SW 1271 (cell line): ENCODE measurements at regions not wholly inside any gene's neighbourhood (a gene's known extent, or its start where the extent isn't known, plus 50 kb on each side); places are given as distances from the start of the nearest gene placed in this dataset.

Source experiments
- DNase-seq, 2 experiments: peaks; one replicate each; lab custom pipeline; 2025; lab: John Stamatoyannopoulos, UW

GRCh38 chr3:16658004-16658924, 53.0 kb upstream of the DAZL start:
- no peak for DNase-seq

DNA sequence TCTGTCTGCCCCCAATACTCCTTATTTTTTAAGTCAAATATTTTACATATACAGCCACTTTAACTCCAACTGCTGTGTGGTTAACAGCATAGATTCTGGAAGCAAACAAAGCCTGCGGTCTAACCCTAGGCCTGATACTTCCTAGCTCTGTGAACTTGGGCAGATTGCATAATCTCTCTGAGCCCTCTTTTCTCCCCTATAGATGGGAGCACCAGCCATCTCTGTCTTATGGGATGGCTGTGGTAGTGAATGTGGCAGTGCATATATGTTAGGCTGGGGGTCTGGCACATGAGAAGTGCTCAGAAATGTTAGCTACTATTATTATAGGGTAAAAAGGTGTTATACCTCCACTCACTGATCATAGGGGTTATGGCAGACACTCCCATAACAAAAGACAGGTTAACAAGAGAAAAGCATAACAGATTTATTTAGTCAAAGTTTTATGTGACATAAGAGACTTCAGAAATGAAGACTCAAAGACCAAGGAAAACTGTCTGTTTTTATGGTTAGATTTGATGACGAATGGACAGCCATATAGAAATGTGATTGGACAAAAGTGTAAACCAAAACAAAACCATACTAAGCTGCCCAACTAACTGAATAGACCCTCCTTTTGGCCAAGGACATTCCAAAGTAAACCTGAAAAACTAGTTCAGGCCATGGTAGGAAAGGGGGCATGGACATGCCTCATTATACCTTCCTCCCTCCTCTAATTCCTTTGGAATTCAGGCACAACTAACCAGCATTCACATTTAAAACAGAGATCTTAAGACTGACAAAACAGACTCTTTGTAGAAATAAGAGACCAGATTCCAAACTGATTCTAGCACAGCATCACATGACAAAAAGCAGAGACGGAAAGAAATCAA, 53.9 kb upstream of the DAZL start:
- no peak for DNase-seq

DNA sequence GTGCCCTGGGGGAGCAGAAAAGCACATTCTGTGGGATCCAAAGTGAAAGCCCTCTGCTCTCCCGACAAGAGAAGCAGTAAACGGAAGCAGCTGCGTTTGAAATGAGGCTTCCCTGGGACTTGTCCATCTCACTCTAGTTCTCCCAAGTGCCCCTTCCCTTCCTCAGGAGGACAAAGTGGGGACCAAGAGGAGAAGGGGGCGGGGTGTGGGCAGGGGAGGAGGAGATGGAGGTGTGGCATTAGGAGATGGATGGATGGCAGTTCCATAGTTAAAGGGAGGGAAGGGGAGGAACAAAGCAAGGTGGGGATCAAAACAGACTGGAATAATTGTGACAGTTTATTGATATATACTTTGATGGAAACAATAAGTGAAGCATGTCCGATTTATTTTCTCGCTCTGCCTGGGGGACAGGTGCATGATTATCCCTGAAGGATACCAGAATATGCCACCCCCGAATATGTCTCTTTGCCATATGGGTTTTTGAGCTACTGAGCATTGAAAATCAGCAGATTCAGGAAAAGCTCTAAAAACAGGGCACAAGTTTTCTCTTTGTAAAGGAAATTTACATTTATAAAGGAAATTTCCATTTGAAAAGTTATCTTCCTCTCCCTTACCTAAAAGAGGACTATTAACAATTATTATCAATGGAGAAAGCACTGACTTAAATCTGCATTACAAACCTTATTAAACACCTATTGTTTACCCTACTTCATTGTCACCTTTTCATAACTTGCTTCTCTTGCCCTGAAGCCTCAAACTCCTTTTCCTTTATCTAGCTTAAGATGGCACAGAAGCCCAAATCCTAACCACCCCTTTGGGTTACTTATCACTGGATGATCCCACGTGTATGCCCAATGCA, 58.9 kb upstream of the DAZL start:
- no peak for DNase-seq

DNA sequence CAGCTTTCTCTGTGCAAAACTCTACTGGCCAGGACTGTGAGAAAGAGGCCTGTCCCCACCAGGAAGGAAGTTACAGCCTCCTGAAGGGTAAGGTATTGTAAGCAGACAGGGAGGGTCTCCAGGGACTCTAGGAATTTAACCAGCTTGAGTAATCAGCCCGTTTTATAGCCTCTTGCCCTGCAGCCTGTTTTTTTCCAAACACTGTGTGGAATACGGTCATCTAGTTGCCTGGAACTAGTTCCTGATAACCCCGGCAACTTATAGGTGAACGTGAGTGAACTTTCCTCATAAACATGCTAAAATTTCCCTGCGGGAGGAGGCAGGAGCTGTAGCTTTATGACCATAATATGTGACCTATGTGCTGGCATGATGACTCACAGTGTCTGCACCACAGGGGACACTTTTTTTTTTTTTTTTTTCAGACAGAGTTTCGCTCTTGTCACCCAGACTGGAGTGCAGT, 60.1 kb upstream of the DAZL start:
- no peak for DNase-seq

DNA sequence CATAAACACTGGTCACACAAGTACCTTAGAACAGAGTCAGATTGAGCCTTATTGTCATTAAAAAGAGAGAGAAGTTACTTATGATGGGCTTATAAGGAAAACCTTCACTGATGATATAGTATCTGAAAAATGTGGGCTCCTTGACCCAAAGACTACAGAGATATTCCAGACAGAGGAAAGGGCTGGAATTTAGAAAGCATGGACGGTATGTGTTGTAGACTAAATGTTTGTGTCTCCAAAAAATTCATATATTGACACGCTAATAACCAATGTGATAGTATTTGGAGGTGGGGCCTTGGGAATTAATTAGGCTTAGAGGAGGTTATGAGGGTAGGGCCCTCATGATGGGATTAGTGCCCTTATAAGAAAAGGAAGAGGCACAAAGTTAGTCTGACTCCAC, 61.0 kb upstream of the DAZL start:
- DNase-seq = no peak

DNA sequence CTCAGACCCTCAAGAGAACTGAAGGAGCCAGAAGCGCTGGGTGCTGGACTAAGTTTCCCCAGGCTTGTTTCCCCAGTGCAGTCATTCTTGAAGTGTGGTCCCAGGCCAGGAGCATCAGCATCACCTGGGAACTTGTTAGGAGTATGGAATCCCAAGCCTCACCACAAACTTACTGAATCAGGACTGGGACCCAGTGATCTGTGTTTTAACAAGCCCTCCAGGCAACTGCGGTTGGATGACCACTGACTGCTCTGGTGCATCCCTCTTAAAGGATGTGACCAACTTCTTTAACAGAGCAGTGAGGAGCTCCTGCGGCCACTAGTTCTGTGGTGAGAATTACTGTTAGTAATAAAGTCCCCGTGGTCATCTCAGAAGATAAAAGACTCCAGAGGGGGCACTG, 62.4 kb upstream of the DAZL start:
- DNase-seq = no peak

DNA sequence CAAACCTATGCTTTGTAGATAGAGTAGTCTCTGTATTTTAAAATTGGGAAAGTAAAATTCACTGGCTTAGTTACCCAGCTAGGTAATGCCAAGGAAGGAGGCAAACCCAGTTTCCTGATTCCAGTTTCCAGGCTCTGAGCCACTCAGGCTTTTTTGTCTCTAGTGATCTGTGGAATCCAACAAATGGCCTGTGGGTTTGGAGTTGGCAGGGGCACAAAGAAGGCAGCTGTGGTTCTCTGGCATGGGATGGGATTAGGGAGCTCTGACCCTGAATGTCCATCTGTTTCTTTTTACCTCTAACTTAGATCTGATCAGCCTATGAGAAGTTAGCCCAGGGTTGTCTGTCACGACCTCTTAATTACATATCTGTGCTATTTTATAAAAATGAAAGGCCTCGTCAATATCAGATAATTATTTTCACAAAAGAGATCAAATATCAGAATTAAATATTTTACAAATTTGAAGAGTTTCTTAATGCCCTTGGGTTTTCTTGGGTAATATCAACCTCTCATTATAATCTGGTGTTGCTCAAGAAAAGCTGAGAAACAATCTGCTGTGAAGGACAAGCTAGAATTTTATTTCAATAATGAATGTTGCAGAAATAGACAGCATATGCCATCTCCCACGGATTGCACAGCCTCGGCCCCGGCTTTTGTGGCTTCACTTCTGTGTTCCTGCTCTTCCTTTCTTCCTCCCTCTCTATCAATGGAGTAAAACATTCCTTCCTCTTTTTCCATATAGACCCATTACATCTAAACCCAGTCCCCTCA, 63.7 kb upstream of the DAZL start:
- no peak for DNase-seq

- no peak for DNase-seq
Observed at GRCh38 chr3:16670191-16670590, 65.0 kb upstream of the DAZL start.

GRCh38 chr3:16671690-16672089, 66.5 kb upstream of the DAZL start:
- DNase-seq = no peak

DNA sequence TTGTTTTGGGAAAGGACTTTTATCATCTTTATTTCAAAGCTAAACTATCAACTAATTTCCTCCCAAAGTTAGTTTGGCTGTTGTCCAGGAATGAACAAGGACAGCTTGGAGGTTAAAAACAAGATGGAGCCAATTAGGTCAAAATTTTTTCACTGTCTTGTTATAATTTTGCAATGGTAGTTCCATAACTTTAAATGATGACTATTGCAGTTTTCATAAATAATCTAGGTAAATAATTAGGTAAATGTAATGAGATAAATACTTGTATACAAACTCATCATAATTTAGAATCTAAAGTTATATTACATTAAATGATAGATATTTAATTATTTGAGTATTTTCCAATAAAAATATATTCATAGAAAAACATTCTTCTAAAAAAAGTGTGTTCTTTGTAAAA, 68.3 kb upstream of the DAZL start:
- DNase-seq = no peak

GRCh38 chr3:16675805-16676204, 70.6 kb upstream of the DAZL start:
- no peak for DNase-seq

DNA sequence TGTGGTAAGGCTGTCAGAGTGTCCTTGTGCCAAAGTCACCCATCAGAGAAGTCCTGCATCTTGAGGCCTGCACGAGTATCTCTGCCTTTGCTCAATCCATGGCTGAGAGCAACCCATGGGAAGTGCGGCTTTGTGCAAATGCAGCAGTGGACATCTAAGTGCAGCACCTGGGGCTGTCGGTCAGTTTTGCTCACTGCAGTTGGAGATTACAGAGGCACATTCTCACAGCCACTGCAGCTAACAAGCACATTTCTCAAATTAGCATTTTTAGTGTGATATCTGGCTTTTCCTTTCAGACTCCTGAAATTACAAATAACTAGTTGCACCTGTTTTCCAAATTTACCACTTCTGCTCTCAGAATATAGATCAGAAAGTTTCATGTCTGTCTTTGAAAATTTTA, 81.5 kb upstream of the DAZL start:
- DNase-seq = no peak

DNA sequence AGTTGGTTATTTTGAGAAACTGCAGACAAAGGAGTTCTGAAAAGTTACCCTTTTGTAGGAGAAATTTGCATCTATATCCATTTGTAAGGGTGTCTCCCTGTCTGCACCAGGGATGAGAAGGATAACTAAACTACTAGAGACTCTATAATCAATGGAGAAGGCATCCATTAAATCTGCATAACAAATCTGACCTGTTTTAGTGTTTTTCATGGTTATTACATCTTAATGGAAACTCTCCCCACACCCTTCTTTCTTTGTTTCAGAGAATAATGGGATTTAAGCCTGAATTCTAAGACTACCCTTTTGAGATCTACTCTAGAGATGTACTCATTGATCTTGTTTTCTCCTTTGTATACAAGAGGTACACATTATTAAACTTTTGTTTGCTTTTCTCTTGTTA, 82.0 kb upstream of the DAZL start:
- no peak for DNase-seq

DNA sequence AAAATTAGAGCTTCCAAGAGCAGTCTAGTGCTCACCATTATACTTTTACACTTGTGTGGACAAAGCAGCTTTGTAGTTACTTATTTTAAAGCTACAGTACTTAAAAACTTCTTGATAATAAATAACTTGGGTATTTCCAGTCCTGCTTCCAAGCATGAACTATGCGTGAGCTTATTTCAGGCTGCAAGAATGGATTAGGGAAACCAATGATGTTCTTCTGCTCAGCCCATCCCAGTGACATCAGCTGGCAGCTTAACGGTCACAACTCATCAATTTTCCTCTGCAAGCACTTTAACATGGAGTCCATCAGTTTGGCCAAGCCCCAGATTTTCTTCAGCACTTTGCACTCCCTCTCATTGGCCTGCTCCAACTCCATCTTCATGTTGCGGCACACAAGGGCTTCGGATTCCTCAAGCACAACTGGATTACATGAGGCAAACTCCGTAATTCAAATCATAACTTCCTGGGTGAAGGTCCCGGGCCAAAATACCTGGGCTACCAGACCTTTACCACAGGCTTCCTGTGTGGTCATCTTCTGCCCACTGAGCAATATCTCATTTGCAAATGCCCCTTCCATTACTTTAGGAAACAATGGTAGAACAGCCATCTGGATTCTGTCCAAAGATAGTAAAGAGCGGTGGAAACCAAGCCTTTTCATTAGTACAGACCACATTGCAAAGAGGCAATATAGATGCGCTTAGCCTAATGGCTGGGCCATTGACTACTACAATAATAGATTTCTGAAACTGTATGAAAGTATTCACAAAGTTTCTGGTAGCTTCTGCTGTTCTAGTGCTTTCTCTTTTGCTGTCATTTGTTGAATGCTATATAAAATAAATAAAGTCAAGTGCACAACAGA, 87.5 kb upstream of the DAZL start:
- no peak for DNase-seq

DNA sequence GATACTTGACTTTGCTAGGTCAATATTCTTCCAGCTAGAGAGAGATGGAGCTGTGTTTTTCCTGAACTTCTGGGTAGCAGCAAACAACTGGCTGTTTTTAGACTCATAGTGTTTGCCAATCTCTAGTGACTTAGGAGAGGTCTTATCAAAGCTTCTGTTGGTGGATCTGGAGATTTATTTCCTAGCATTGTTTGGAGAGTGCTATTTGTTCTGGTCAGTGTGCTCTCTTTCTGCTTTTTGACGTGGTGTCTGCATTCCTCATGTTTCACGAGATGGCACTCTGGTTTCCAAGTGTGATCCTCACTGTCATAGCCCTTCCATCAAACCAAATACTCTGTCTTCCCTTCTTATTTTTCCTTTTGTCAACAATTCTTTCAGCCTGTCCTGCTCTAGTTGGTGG, 88.6 kb upstream of the DAZL start:
- no peak for DNase-seq

- no peak for DNase-seq
Observed at GRCh38 chr3:16695710-16696109, 90.5 kb upstream of the DAZL start.

DNA sequence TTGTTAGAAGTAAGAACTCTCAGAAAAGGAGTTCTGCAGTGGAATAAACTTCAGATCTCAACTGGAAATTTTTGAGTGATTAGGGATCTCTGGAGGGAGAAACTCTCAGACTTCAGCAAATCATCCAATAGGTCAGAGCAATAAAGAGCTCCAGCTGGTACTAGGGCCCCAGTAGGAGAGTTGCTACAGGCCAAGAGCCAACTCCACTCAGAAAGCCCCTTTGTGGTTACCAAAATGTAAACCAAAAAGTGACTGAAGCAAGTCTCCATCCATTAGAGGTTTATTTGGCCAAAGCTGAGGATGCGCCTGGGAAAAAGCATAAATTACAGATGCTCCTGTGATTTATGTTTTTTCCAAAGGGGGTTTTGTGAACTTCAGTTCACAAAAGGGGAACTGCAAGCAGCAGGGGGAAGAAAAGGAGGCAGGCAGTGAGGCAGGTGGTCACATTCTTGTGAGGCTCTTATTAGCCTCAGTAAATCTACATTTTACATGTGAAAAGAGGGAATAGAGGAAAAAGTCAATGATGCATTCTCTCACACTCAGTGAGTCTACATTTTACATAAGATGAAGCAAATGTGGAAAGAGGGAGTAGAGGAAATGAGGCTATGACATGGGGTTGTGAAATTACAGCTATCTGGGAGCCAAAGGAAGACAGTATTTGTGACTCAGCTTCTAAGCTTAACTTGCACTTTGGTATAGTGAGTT, 92.4 kb upstream of the DAZL start:
- DNase-seq = no peak

GRCh38 chr3:16700651-16701050, 95.4 kb upstream of the DAZL start:
- no peak for DNase-seq

- no peak for DNase-seq
Observed at GRCh38 chr3:16704941-16705340, 99.7 kb upstream of the DAZL start.

DNA sequence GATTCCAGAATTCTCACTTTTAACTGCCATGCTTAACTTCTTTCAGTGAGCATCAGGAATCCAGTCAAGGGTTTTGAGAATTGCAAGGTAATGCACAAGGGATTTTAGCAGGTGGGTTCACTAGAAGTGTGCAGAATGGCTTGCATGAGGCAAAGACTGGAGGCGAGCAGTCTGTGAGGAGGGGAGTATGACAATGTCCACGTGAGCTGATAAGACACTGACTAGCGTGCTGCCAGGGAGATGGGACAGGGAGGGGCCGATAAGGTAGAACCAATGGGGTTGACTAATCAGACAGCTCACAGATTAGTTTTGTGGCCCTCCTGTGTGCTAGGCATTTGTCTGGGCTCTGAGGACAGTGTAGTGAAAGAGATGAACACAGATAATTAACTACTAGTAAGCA, 102.0 kb upstream of the DAZL start:
- no peak for DNase-seq
